Neural progenitor cell (in vitro differentiated cells): ENCODE measurements at regions not wholly inside any gene's neighbourhood (a gene's known extent, or its start where the extent isn't known, plus 50 kb on each side); places are given as distances from the start of the nearest gene placed in this dataset.

ENCODE experiments used
- DNase-seq: peaks from one replicate; pipeline ENCODE4 v3.0.0-alpha.2; 2016; ENCODE audit warnings: low spot score
- H2AFZ ChIP-seq: fragments of 200-600 bp; sonication (generic); replicated peaks from 2 replicates; pipeline ENCODE4 v1.6.1; 2016; ENCODE audit warnings: antibody characterized with exemption
- H3F3A ChIP-seq: fragments of 200-600 bp; sonication (generic); 2 replicates; pipeline ENCODE4 v1.6.1; 2016; ENCODE audit warnings: antibody characterized with exemption, low read depth
- H3K27ac ChIP-seq: fragments of 200-600 bp; sonication (generic); 2 replicates; pipeline ENCODE4 v1.5.1; 2016; ENCODE audit warnings: mild to moderate bottlenecking
- H3K27me3 ChIP-seq: fragments of 200-600 bp; sonication (generic); 2 replicates; pipeline ENCODE4 v1.6.1; 2016; ENCODE audit warnings: mild to moderate bottlenecking, moderate library complexity
- H3K36me3 ChIP-seq: fragments of 200-600 bp; sonication (generic); 2 replicates; pipeline ENCODE4 v1.5.1; 2016
- H3K4me1 ChIP-seq: fragments of 200-600 bp; sonication (generic); 2 replicates; pipeline ENCODE4 v1.6.1; 2016; ENCODE audit warnings: mixed run types
- H3K4me2 ChIP-seq: fragments of 200-600 bp; sonication (generic); 2 replicates; pipeline ENCODE4 v1.6.1; 2016
- H3K4me3 ChIP-seq: fragments of 200-600 bp; sonication (generic); 2 replicates; pipeline ENCODE4 v1.5.1; 2016
- H3K79me2 ChIP-seq: fragments of 200-600 bp; sonication (generic); 2 replicates; pipeline ENCODE4 v1.6.1; 2016; ENCODE audit warnings: low read depth
- H3K9ac ChIP-seq: fragments of 200-600 bp; sonication (generic); 2 replicates; pipeline ENCODE4 v1.6.1; 2016
- H3K9me3 ChIP-seq: fragments of 200-600 bp; sonication (generic); 2 replicates; pipeline ENCODE4 v1.5.1; 2016; ENCODE audit warnings: low read depth
- H4K20me1 ChIP-seq: fragments of 200-600 bp; sonication (generic); 2 replicates; pipeline ENCODE4 v1.6.1; 2016; ENCODE audit warnings: low read depth
- H3K27ac Mint-ChIP-seq: 3 replicates; pipeline ENCODE4 v1.8.0; 2021; ENCODE audit warnings: mixed read lengths
- H3K27me3 Mint-ChIP-seq: 2 replicates; pipeline ENCODE4 v1.8.0; 2022; ENCODE audit warnings: low read depth, mild to moderate bottlenecking, inconsistent platforms, moderate library complexity, mixed read lengths; ENCODE audit not compliant: insufficient read depth
- H3K36me3 Mint-ChIP-seq: 3 replicates; pipeline ENCODE4 v1.8.0; 2021; ENCODE audit warnings: mixed read lengths
- H3K4me1 Mint-ChIP-seq: 3 replicates; pipeline ENCODE4 v1.8.0; 2021; ENCODE audit warnings: mixed read lengths
- H3K4me3 Mint-ChIP-seq: 3 replicates; pipeline ENCODE4 v1.8.0; 2021; ENCODE audit warnings: mild to moderate bottlenecking, moderate library complexity, mixed read lengths
- H3K9me3 Mint-ChIP-seq: 3 replicates; pipeline ENCODE4 v1.8.0; 2020; ENCODE audit warnings: mixed read lengths
- CTCF ChIP-seq: fragments of 200-600 bp; sonication (generic); IDR thresholded peaks from 2 replicates; pipeline ENCODE4 v1.5.1; 2017; ENCODE audit warnings: antibody characterized with exemption, mild to moderate bottlenecking
- EZH2 ChIP-seq: fragments of 200-600 bp; sonication (generic); IDR thresholded peaks from 2 replicates; pipeline ENCODE4 v1.6.1; 2017; ENCODE audit warnings: antibody characterized with exemption, mild to moderate bottlenecking, moderate library complexity
- EZH2phosphoT487 ChIP-seq: fragments of 200-600 bp; sonication (generic); IDR thresholded peaks from 2 replicates; pipeline ENCODE4 v1.6.1; 2017; ENCODE audit warnings: antibody characterized with exemption

GRCh38 chr2:81835321-81836000 lies 1530.9 kb upstream of the LRRTM1 start:
- Histone ChIP-seq H3K4me2 (no peak overlapping the region), H3K27me3 (no peaks in the 10 kb centered on the region), H3K79me2 (no peaks in the 10 kb centered on the region), H4K20me1 (no peaks in the 10 kb centered on the region), H3K27ac (no peak overlapping the region), H2AFZ (no peak overlapping the region), H3K9ac (no peak overlapping the region), H3F3A (no peaks in the 10 kb centered on the region), H3K9me3 (peaks cover 9% of the 10 kb centered on the region), H3K36me3 (no peaks in the 10 kb centered on the region), H3K4me1 (no peaks in the 10 kb centered on the region), H3K4me3 (no peak overlapping the region)
- peaks cover 15% of the 10 kb centered on the region for H3K9me3 Mint-ChIP-seq
- DNase-seq = no peak
- no peak overlapping the region for H3K4me3 Mint-ChIP-seq
- H3K27ac Mint-ChIP-seq = no peak overlapping the region
- H3K36me3 Mint-ChIP-seq = no peaks in the 10 kb centered on the region
- no peaks in the 10 kb centered on the region for H3K4me1 Mint-ChIP-seq
- TF ChIP-seq CTCF (no peak), EZH2 (no peak)
- H3K27me3 Mint-ChIP-seq = no peaks in the 10 kb centered on the region

GRCh38 chr2:81786811-81787210 lies 1482.3 kb upstream of the LRRTM1 start:
- H3K27me3 Mint-ChIP-seq = no peaks in the 10 kb centered on the region
- H3K9me3 Mint-ChIP-seq = no peaks in the 10 kb centered on the region
- Histone ChIP-seq H3K9ac (no peak overlapping the region), H3K4me1 (no peaks in the 10 kb centered on the region), H2AFZ (no peak overlapping the region), H3K27me3 (no peaks in the 10 kb centered on the region), H3K36me3 (no peaks in the 10 kb centered on the region), H3K4me3 (no peak overlapping the region), H3K79me2 (no peaks in the 10 kb centered on the region), H4K20me1 (no peaks in the 10 kb centered on the region), H3K4me2 (no peak overlapping the region), H3K9me3 (no peaks in the 10 kb centered on the region), H3K27ac (no peak overlapping the region), H3F3A (no peaks in the 10 kb centered on the region)
- no peaks in the 10 kb centered on the region for H3K36me3 Mint-ChIP-seq
- no peak for TF ChIP-seq CTCF
- TF ChIP-seq EZH2 = no peak
- TF ChIP-seq EZH2phosphoT487 = no peak
- no peak overlapping the region for H3K27ac Mint-ChIP-seq
- DNase-seq = no peak
- no peaks in the 10 kb centered on the region for H3K4me1 Mint-ChIP-seq
- no peak overlapping the region for H3K4me3 Mint-ChIP-seq

- no peak overlapping the region for H3K4me2 ChIP-seq
- Mint-ChIP-seq H3K27ac (no peak overlapping the region), H3K27me3 (no peaks in the 10 kb centered on the region), H3K9me3 (no peaks in the 10 kb centered on the region), H3K36me3 (no peaks in the 10 kb centered on the region), H3K4me1 (no peaks in the 10 kb centered on the region), H3K4me3 (no peak overlapping the region)
- TF ChIP-seq EZH2 (no peak), CTCF (no peak), EZH2phosphoT487 (no peak)
- no peaks in the 10 kb centered on the region for H3K27me3 ChIP-seq
- no peak overlapping the region for H3K4me3 ChIP-seq
- H3F3A ChIP-seq = no peaks in the 10 kb centered on the region
- no peak overlapping the region for H3K9ac ChIP-seq
- no peaks in the 10 kb centered on the region for H3K79me2 ChIP-seq
- no peaks in the 10 kb centered on the region for H3K36me3 ChIP-seq
- no peak for DNase-seq
- no peaks in the 10 kb centered on the region for H3K4me1 ChIP-seq
- no peak overlapping the region for H2AFZ ChIP-seq
- no peaks in the 10 kb centered on the region for H4K20me1 ChIP-seq
- no peaks in the 10 kb centered on the region for H3K9me3 ChIP-seq
- no peak overlapping the region for H3K27ac ChIP-seq
Observed at GRCh38 chr2:81767187-81767912, 1462.8 kb upstream of the LRRTM1 start.
